Gastrocnemius medialis (tissue), 4 donors: ENCODE measurements at regions not wholly inside any gene's neighbourhood (a gene's known extent, or its start where the extent isn't known, plus 50 kb on each side); places are given as distances from the start of the nearest gene placed in this dataset.

Source experiments
- CTCF ChIP-seq, 5 experiments: fragments of 450-650 bp in 3 of 5; fragments of 200-600 bp in 2 of 5; sonication (generic) in 2 of 5; IDR thresholded peaks in 4 of 5; conservative IDR thresholded peaks in 1 of 5; 1 replicate in 4 of 5; 2 replicates in 1 of 5; pipeline ENCODE4 v1.5.1; 2016 to 2019; ENCODE audit warnings: antibody characterized with exemption in 5 of 5, mild to moderate bottlenecking in 3 of 5, moderate library complexity in 3 of 5
- POLR2A ChIP-seq, 2 donors: fragments of 450-650 bp; IDR thresholded peaks; one replicate each; pipeline ENCODE4 v1.6.1; 2017; ENCODE audit warnings: antibody characterized with exemption in 2 of 2, mild to moderate bottlenecking in 2 of 2, moderate library complexity in 2 of 2

GRCh38 chr5:29002481-29002880 lies 1964.1 kb upstream of the CDH9 start:
- no peak for TF ChIP-seq CTCF (IDR thresholded peaks at IDR 0.05 in 4 of 5, conservative IDR thresholded peaks at IDR 0.05 in 1 of 5)
- TF ChIP-seq POLR2A (IDR thresholded peaks at IDR 0.05), result no peak
